HG02763 (cell line): ENCODE measurements at regions not wholly inside any gene's neighbourhood (a gene's known extent, or its start where the extent isn't known, plus 50 kb on each side); places are given as distances from the start of the nearest gene placed in this dataset.
"Not testable (repeated sequence)": the region's sequence is repeated elsewhere in the genome, so short reads cannot be mapped to it uniquely, and the experiment has no call there.

Experiments used
- ATAC-seq: cut with Tn5 transposase; IDR thresholded peaks from one replicate; pipeline ENCODE4 v1.9.1; 2021; ENCODE audit warnings: mild to moderate bottlenecking, moderate library complexity; ENCODE audit not compliant: unreplicated experiment

DNA sequence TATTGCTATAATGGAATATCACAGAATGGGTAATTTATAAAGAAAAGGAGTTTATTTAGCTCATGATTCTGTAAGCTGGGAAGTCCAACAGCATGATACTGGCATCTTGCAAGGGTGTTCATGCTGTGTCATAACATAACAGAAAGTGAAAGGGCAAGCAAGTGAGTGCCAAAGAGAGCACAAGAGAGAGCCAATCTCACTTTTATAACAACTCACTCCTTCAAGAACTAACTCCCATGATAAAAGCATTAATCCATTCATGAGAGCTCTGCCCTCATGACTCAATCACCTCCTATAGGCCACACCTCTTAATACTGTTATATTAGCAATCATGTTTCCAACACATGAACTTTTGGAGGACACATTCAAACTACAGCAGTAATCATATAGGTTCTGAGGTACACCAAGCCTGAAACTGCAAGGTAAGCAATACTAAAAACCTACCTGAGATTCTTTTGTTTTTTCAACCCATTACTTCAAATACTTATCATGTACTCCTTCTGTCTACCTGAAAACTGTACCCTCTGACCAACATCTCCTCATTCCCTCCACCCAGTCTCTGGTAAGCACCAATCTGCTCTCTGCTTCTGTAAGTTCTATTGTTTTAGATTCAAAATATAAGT, 219.7 kb downstream of the MTERF1 start:
- no peak for ATAC-seq

DNA sequence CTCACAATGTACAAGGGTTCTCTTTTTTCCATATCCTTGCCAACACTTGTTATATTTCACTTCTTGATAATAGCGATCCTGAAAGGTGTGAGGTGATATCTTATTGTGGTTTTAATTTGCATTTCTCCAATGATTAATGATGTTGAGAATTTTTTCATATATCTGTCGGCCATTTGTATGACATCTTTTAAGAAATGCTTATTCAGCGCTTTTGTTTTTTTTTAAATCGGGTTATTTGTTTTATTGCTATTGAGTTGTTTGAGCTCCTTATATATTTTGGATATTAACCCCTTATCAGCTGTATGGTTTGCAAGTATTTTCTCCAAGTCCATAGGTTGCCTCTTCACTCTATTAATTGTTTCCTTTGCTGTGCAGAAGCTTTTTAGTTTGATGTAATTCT, 218.8 kb downstream of the MTERF1 start:
- no peak for ATAC-seq

DNA sequence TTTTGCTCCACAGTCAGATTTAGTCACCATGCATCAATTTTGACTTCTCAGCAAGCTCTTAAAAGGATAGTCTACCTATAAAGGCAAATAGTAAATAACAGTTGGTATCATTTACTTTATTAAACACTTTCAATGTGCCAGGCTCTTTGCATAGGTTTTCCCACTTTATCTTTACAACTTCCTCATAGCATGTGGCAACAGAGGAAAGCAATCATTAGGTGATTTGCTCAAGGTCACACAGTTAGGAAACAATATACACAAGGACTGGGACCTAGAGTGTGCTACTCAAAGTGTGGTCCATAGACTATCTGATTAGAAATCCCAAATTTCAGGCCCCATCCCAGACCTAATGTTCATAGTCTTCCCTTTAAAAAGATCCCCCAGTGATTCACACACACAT, 212.3 kb downstream of the MTERF1 start:
- ATAC-seq: no peak

DNA sequence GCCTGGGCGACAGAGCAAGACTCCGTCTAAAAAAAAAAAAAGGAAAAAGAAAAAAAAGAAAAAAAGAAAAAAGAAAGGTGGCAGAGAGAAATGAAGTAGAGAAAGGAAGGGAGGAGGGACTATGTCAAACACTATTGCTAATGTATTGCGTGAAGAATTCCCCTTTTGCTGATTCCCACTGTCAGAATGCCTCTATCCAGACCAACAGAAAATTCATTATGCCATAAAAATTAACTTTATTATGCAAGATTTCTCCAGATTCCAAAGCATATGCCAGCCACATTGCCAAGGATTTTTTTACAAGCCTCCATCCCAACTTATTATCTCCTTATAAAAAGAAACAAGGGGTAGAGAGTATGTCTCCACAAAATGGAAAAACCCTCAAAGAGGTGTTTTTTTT, 209.3 kb downstream of the MTERF1 start:
- no peak for ATAC-seq

GRCh38 chr7:91674470-91674869, 206.0 kb downstream of the MTERF1 start:
- ATAC-seq: no peak

DNA sequence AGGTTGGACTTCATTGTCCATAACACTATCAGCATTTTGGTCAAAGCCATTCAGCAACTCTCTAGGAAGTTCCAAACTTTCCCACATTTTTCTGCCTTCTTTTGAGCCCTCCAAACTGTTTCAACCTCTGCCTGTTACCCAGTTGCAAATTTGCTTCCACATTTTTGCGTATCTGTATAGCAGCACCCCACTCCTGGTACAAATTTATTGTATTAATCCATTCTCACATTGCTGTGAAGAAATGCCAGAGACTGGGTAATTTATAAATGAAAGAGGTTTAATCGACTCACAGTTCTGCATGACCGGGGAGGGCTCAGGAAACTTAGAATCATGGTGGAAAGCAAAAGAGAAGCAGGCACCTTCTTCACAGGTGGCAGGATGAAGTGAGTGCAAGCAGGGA, 198.8 kb downstream of the MTERF1 start:
- no peak for ATAC-seq

GRCh38 chr7:91683823-91684222, 196.7 kb downstream of the MTERF1 start:
- ATAC-seq: no peak

GRCh38 chr7:91685544-91685943, 195.0 kb downstream of the MTERF1 start:
- ATAC-seq: no peak

DNA sequence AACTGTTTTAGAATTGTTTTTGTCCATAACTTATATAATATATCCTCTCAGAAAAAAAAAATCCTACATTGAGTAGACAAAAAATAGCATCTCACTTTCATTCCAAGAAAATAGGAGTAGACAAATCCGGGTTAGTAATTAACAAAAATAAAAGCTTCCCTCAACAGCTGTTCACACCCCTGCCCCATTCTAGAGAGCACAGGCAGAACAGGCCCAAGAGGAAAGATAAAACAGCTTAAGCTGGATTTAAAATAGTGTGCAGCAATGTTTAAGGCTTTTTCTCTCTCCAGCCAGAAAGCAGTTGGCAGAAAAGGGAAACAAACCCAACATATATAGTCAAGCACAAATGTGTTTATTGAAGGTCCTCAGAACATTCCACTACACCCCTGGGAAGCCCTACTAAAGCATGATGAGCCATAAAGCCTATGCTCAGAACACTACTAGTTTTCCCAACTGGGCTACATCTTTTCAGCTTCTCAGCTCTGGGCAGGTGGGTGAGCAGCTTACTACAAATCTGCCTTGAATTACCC, 189.9 kb downstream of the MTERF1 start:
- ATAC-seq: no peak

DNA sequence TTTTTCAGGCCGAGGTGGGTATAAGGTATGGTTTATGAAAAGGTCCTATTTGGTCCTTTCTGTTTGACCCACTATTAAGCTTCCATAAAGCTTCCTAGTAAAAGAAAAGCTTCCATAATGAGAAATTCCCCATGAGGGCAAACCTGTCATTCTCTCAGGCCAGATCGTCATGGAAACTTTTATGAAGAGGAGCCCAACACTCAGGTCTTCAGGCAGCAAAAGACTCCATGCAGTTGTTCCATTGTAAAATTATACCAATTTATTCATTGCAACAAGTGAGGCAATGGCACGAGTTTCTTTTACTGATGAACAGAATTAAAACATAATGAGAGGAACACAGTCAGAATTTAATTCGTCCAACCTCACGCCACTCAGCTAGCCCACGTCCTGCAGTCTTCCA, 188.6 kb downstream of the MTERF1 start:
- no peak for ATAC-seq

DNA sequence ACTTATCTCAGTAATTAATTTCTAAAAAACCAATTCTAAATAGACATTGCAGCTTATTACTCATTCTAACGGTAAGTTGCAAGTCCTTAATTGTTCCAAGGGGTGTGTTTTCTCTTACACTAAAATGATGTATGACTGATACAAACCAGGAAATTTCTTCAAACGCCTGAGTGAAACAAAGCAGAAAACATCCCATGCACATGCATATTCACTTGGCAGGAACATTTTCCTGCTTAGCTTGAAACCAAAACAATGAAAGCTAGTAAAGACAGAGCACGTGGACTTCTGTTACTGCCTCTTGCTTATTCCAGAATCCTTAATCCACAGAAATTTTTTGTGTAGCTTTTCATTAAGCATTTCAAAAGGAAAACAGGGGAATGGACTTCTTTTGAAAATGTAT, 187.7 kb downstream of the MTERF1 start:
- no peak for ATAC-seq

DNA sequence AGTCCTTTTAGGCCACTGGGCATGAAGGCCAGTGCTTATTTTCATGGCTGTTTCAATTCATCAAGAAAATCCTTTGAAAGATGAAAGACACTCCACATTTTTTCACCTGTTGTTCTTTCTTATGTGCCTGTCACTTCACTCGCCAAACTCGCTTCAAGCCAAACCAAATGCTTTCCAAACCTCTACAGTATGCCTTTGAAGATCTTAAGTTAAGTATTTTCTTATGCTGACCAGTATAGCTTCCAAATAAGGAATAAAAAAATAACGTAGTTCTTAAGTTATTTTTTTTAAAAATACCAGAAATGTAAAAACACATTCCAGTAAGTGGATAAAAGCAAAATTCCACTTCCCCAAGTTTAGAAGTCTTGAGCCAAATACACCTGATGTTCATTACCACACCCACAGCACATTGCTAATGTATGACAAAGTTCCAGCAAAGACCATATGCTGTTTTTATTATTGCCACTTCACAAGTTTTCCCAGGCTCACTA, 186.1 kb downstream of the MTERF1 start:
- ATAC-seq: no peak

GRCh38 chr7:91710881-91711280, 169.6 kb downstream of the MTERF1 start:
- no peak for ATAC-seq

DNA sequence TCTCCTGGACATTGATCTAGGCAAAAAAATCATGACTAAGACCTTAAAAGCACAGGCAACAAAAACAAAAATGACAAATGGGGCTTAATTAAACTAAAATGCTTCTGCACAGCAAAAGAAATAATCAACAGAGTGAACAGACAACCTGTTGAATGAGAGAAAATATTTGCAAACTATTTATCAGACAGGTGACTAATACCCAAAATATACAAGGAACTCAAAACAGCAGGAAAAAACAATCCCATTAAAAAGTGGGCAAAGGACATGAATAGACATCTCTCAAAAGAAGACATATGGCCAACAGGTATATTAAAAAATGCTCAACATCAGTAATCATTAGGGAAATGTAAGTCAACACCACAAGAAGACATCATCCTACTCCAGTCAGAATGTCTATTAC, 166.8 kb downstream of the MTERF1 start:
- ATAC-seq: no peak

DNA sequence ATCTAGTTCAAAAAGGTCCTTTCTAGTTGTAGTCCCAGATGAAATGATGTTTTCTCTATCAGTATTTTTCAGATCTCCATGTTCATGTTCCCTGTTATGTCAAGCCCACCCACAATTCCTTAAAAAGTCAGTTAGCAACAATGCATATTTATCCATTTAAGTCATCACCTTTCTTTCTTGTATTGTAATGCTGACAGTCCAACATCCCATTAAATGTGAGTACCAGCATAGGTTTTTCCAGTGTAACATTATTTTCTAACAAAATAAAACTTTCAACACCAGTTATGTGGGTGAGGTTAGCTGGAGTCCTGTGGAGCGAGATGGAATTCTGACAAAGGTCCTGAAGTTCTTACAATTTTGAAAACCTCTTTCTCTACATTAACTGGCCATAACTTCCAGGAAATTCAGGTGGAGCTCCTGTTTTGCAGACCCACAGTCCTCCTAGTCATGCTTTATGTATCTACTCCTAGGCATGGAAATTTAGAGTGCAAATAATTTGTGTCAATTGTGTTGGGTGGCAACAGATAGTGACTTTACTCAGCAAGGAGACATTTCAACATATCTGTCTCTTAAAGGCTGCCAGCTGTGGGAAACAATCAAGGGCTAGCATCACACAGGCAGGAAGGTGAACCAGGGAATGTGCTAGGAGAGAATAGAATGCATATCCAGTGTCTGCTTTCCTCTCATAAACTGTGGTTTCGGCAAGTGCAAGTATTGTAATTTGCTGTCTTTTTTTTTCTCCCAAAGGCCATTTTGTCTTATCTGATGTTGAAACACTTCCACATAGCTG, 162.6 kb downstream of the MTERF1 start:
- no peak for ATAC-seq

DNA sequence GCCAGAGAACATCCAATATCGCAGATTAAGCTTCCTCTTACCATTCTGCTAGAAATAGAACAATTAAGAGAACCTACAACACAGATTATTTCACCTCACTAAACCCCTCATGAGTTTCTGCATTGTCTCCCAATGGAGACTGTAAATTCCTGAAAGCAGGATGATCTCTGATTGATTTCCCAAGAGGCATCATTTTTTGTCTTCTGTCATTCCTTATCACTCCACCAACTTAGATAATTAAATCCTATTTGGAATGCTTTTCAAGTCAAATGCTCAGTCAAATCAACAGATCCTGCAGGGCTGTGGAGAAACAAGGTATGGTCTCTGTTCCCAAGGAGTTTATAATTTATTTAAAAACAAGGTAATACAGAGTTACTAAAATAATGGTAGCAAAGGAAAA, 161.5 kb downstream of the MTERF1 start:
- ATAC-seq: no peak

- no peak for ATAC-seq
Observed at GRCh38 chr7:91720260-91720937, 160.1 kb downstream of the MTERF1 start.

- no peak for ATAC-seq
Observed at GRCh38 chr7:91722831-91723230, 157.7 kb downstream of the MTERF1 start.

GRCh38 chr7:91729046-91729445, 151.5 kb downstream of the MTERF1 start:
- not testable (repeated sequence) for ATAC-seq

GRCh38 chr7:91731976-91732375, 148.5 kb downstream of the MTERF1 start:
- no peak for ATAC-seq

- no peak for ATAC-seq
Observed at GRCh38 chr7:91749418-91749817, 131.1 kb downstream of the MTERF1 start.

GRCh38 chr7:91750091-91750490, 130.4 kb downstream of the MTERF1 start:
- ATAC-seq: no peak
